ENCODE measurements at regions not wholly inside any gene's neighbourhood (a gene's known extent, or its start where the extent isn't known, plus 50 kb on each side); places are given as distances from the start of the nearest gene placed in this dataset.

DNA sequence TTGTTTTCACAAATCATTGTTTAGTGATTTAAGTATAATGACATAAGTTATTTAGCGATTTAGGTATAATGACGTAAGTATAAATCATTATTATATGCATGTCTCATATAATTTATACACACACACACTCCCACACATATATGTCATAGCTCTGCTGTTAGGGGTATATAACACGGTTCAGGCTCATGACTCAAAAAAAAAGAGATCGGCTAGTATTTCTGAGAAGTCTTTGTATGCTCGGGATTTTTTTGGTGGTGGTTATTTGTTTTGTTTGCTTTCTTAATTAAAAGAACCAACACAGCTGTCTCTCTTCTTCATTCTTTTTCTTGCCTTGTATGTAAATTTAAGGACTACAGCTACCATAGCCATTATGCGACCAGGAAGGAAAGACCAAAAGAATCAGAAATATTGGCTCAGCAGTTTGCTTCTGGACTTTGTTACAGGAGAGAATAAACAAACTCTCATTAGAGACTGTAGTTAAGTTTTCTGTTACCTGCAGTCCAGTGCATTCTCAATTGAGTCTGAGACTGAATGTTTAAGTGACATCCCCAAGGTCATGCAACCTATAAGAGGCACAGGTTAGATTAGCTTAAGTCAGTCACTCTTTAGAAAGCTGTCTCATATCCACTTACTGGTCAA lies 83.2 kb upstream of the NREP start:
- DNase-seq (ENCODE audit: low spot score) (no peak), ATAC-seq (no peak)
- Mint-ChIP-seq H3K27me3 (ENCODE audit: insufficient read depth, low read depth, poor library complexity) (no peaks in the 10 kb centered on the region), H3K36me3 (ENCODE audit: low read depth) (no peaks in the 10 kb centered on the region), H3K27ac (no peak overlapping the region), H3K4me1 (no peaks in the 10 kb centered on the region), H3K9me3 (no peaks in the 10 kb centered on the region), H3K4me3 (no peak overlapping the region)
- H3K27ac ChIP-seq (ENCODE audit: low read depth), result no peak overlapping the region
- no peaks in the 10 kb centered on the region for H4K20me1 ChIP-seq (replicated peaks; ENCODE audit: insufficient read depth)
- no peak overlapping the region for H3K4me2 ChIP-seq
- TF ChIP-seq ZNF331 (CRISPR knock-in tag; IDR thresholded peaks at IDR 0.05; ENCODE audit: low read depth), result no peak
- TF ChIP-seq EZH2 (IDR thresholded peaks at IDR 0.05; ENCODE audit: low read depth, unreplicated experiment), result no peak
- TF ChIP-seq, protein P1, sequence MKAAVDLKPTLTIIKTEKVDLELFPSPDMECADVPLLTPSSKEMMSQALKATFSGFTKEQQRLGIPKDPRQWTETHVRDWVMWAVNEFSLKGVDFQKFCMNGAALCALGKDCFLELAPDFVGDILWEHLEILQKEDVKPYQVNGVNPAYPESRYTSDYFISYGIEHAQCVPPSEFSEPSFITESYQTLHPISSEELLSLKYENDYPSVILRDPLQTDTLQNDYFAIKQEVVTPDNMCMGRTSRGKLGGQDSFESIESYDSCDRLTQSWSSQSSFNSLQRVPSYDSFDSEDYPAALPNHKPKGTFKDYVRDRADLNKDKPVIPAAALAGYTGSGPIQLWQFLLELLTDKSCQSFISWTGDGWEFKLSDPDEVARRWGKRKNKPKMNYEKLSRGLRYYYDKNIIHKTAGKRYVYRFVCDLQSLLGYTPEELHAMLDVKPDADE (IDR thresholded peaks at IDR 0.05), result no peak
- TF ChIP-seq, protein P2, sequence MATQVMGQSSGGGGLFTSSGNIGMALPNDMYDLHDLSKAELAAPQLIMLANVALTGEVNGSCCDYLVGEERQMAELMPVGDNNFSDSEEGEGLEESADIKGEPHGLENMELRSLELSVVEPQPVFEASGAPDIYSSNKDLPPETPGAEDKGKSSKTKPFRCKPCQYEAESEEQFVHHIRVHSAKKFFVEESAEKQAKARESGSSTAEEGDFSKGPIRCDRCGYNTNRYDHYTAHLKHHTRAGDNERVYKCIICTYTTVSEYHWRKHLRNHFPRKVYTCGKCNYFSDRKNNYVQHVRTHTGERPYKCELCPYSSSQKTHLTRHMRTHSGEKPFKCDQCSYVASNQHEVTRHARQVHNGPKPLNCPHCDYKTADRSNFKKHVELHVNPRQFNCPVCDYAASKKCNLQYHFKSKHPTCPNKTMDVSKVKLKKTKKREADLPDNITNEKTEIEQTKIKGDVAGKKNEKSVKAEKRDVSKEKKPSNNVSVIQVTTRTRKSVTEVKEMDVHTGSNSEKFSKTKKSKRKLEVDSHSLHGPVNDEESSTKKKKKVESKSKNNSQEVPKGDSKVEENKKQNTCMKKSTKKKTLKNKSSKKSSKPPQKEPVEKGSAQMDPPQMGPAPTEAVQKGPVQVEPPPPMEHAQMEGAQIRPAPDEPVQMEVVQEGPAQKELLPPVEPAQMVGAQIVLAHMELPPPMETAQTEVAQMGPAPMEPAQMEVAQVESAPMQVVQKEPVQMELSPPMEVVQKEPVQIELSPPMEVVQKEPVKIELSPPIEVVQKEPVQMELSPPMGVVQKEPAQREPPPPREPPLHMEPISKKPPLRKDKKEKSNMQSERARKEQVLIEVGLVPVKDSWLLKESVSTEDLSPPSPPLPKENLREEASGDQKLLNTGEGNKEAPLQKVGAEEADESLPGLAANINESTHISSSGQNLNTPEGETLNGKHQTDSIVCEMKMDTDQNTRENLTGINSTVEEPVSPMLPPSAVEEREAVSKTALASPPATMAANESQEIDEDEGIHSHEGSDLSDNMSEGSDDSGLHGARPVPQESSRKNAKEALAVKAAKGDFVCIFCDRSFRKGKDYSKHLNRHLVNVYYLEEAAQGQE (IDR thresholded peaks at IDR 0.05; ENCODE audit: unreplicated experiment), result no peak
- TF ChIP-seq, protein P3, sequence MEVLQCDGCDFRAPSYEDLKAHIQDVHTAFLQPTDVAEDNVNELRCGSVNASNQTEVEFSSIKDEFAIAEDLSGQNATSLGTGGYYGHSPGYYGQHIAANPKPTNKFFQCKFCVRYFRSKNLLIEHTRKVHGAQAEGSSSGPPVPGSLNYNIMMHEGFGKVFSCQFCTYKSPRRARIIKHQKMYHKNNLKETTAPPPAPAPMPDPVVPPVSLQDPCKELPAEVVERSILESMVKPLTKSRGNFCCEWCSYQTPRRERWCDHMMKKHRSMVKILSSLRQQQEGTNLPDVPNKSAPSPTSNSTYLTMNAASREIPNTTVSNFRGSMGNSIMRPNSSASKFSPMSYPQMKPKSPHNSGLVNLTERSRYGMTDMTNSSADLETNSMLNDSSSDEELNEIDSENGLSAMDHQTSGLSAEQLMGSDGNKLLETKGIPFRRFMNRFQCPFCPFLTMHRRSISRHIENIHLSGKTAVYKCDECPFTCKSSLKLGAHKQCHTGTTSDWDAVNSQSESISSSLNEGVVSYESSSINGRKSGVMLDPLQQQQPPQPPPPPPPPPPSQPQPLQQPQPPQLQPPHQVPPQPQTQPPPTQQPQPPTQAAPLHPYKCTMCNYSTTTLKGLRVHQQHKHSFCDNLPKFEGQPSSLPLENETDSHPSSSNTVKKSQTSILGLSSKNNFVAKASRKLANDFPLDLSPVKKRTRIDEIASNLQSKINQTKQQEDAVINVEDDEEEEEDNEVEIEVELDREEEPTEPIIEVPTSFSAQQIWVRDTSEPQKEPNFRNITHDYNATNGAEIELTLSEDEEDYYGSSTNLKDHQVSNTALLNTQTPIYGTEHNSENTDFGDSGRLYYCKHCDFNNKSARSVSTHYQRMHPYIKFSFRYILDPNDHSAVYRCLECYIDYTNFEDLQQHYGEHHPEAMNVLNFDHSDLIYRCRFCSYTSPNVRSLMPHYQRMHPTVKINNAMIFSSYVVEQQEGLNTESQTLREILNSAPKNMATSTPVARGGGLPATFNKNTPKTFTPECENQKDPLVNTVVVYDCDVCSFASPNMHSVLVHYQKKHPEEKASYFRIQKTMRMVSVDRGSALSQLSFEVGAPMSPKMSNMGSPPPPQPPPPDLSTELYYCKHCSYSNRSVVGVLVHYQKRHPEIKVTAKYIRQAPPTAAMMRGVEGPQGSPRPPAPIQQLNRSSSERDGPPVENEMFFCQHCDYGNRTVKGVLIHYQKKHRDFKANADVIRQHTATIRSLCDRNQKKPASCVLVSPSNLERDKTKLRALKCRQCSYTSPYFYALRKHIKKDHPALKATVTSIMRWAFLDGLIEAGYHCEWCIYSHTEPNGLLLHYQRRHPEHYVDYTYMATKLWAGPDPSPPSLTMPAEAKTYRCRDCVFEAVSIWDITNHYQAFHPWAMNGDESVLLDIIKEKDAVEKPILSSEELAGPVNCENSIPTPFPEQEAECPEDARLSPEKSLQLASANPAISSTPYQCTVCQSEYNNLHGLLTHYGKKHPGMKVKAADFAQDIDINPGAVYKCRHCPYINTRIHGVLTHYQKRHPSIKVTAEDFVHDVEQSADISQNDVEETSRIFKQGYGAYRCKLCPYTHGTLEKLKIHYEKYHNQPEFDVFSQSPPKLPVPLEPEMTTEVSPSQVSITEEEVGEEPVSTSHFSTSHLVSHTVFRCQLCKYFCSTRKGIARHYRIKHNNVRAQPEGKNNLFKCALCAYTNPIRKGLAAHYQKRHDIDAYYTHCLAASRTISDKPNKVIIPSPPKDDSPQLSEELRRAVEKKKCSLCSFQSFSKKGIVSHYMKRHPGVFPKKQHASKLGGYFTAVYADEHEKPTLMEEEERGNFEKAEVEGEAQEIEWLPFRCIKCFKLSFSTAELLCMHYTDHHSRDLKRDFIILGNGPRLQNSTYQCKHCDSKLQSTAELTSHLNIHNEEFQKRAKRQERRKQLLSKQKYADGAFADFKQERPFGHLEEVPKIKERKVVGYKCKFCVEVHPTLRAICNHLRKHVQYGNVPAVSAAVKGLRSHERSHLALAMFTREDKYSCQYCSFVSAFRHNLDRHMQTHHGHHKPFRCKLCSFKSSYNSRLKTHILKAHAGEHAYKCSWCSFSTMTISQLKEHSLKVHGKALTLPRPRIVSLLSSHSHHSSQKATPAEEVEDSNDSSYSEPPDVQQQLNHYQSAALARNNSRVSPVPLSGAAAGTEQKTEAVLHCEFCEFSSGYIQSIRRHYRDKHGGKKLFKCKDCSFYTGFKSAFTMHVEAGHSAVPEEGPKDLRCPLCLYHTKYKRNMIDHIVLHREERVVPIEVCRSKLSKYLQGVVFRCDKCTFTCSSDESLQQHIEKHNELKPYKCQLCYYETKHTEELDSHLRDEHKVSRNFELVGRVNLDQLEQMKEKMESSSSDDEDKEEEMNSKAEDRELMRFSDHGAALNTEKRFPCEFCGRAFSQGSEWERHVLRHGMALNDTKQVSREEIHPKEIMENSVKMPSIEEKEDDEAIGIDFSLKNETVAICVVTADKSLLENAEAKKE (CRISPR knock-in tag; IDR thresholded peaks at IDR 0.05), result no peak
- TF ChIP-seq POLR2AphosphoS5 (IDR thresholded peaks at IDR 0.05; ENCODE audit: low read depth), result no peak
- no peak for TF ChIP-seq STAT1 (IDR thresholded peaks at IDR 0.05; ENCODE audit: unreplicated experiment)
- no peak for TF ChIP-seq ZNF114 (CRISPR knock-in tag; IDR thresholded peaks at IDR 0.05)
- no peak for TF ChIP-seq NANOG (IDR thresholded peaks at IDR 0.05; ENCODE audit: borderline replicate concordance)
- no peak for TF ChIP-seq JUNB (IDR thresholded peaks at IDR 0.05; ENCODE audit: unreplicated experiment)
- TF ChIP-seq, protein P4, sequence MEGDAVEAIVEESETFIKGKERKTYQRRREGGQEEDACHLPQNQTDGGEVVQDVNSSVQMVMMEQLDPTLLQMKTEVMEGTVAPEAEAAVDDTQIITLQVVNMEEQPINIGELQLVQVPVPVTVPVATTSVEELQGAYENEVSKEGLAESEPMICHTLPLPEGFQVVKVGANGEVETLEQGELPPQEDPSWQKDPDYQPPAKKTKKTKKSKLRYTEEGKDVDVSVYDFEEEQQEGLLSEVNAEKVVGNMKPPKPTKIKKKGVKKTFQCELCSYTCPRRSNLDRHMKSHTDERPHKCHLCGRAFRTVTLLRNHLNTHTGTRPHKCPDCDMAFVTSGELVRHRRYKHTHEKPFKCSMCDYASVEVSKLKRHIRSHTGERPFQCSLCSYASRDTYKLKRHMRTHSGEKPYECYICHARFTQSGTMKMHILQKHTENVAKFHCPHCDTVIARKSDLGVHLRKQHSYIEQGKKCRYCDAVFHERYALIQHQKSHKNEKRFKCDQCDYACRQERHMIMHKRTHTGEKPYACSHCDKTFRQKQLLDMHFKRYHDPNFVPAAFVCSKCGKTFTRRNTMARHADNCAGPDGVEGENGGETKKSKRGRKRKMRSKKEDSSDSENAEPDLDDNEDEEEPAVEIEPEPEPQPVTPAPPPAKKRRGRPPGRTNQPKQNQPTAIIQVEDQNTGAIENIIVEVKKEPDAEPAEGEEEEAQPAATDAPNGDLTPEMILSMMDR (conservative IDR thresholded peaks at IDR 0.05; ENCODE audit: low read depth in 2 of 2), result no peak
- no peak for TF ChIP-seq EZH2phosphoT487 (IDR thresholded peaks at IDR 0.05; ENCODE audit: unreplicated experiment)
- TF ChIP-seq CREB1 (CRISPR knock-in tag; IDR thresholded peaks at IDR 0.05; ENCODE audit: low read depth), result no peak
- no peak overlapping the region for H2AFZ ChIP-seq
- H3K79me2 ChIP-seq (replicated peaks; ENCODE audit: insufficient read depth), result no peaks in the 10 kb centered on the region
- no peaks in the 10 kb centered on the region for H3K27me3 ChIP-seq (ENCODE audit: insufficient read depth)
- no peaks in the 10 kb centered on the region for H3K9me2 ChIP-seq (ENCODE audit: insufficient read depth)
- no peaks in the 10 kb centered on the region for H3K4me1 ChIP-seq (ENCODE audit: insufficient read depth)
- H3K36me3 ChIP-seq (ENCODE audit: insufficient read depth), result no peaks in the 10 kb centered on the region
- H3F3A ChIP-seq (replicated peaks; ENCODE audit: low read depth), result no peaks in the 10 kb centered on the region
- no peak overlapping the region for H3K4me3 ChIP-seq

All from GM23338 (cell line).